22Rv1 (cell line): ENCODE measurements at regions not wholly inside any gene's neighbourhood (a gene's known extent, or its start where the extent isn't known, plus 50 kb on each side); places are given as distances from the start of the nearest gene placed in this dataset.

Experiments
- H3K27ac ChIP-seq: fragments of 450-650 bp; 2 replicates; pipeline ENCODE4 v1.5.1; 2017
- CTCF ChIP-seq: fragments of 450-650 bp; IDR thresholded peaks from 2 replicates; pipeline ENCODE4 v1.5.1; 2017; ENCODE audit warnings: mild to moderate bottlenecking
- ZFX ChIP-seq: fragments of 450-650 bp; IDR thresholded peaks from 2 replicates; pipeline ENCODE4 v1.6.1; 2017; ENCODE audit warnings: antibody characterized with exemption, borderline replicate concordance

DNA sequence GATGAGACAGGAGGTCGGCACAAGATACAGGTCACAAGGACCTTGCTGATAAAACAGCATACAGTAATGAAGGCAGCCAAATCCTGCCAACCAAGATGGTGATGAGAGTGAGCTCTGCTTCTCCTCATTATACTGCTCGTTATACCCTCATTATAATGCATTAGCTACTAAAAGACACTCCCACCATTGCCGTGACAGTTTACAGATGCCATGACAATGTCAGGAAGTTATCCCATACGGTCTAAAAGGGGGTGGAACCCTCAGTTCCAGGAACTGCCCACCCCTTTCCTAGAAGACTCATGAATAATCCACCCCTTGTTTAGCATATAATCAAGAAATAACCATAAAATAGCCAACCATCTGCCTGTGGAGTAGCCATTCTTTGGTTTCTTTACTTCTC lies 224.2 kb downstream of the RBM43 start:
- no peak overlapping the region for H3K27ac ChIP-seq
- TF ChIP-seq CTCF, result no peak
- no peak for TF ChIP-seq ZFX

DNA sequence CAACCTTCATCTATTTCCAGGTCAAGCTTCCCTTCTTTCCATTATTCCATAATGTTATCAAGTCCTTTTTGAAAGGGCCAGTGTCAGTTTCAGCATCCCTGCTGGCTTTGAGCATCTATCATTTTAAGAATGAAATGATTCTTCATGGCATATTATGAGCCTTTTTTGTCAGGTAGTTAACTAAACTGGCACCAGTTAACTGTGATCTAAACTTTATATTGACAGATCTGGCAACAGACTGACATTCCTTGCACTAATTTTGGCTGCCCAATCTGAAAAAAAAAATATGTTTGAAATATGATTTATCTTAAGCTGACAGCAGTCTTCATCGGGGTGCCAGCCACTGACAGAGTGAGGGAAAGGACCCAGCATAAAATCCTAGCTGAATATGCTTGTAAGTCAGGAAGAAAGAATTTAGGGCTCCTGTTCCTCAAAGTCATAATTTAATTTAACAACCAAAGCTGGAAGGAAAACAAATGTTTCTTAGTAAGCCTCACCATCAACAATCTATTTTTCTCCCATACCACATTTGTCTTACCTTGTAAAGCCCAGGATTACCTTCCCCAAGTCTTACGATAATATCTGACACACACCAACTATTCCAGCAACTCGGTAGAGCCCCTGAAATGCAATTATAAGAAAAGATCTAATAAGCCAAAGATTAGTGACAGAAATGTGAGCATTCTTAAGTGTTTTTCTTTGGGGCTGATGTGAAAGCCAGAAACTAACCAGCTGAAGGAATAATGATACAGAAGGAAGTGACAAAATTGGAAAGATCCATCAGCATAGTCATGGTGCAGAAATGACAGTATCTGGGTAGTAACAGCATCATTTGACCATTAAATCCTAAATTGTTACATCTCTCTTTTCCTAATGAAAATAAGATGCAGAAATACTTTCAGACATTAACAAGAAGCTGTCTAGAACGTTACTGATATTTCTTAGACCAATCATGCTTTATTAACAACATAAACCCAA lies 228.1 kb downstream of the RBM43 start:
- no peak overlapping the region for H3K27ac ChIP-seq
- TF ChIP-seq CTCF (no peak), ZFX (no peak)

- no peak for TF ChIP-seq CTCF
- no peak for TF ChIP-seq ZFX
- no peak overlapping the region for H3K27ac ChIP-seq
These were observed 228.9 kb downstream of the RBM43 start for GRCh38 chr2:151032741-151033191.

DNA sequence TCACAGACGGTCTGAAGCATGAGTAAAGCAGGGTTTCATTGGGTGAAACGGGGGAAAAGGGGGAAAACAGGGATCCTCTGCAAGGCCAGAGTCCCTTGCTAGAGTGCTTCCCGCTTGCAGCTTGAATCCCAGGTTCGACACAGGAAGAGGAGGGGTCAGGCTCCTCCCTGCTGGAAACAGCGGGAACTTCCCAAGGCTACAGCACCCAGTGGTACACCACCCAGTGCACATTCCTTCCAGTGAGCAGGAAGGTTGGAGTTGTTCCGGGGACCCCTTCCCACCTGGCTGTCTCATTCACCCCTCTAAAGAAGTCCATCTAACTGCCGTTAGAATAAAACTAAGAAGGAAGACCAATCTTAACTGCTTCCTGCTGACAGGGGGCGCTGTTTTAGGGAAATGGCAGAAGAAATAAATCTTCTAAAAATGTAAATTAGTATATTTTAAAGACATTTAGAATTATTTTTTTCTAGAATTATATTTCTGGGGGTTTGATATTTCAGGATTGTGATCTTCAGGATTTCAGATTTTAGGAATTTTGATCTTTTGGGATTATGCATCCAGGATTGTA lies 230.9 kb downstream of the RBM43 start:
- no peak overlapping the region for H3K27ac ChIP-seq
- TF ChIP-seq ZFX, result no peak
- TF ChIP-seq CTCF, result peak; percentile 35

GRCh38 chr2:151029406-151030157 lies 232.1 kb downstream of the RBM43 start:
- no peak overlapping the region for H3K27ac ChIP-seq
- TF ChIP-seq CTCF (no peak), ZFX (no peak)

- H3K27ac ChIP-seq, result no peak overlapping the region
- no peak for TF ChIP-seq ZFX
- no peak for TF ChIP-seq CTCF
These were observed 232.9 kb downstream of the RBM43 start for GRCh38 chr2:151028691-151029176.
